IMR-90 (cell line): ENCODE measurements at regions not wholly inside any gene's neighbourhood (a gene's known extent, or its start where the extent isn't known, plus 50 kb on each side); places are given as distances from the start of the nearest gene placed in this dataset.

Source experiments
- ATAC-seq: fragments of 200-7000 bp; cut with Tn5 transposase; 2 replicates; pipeline ENCODE4 v1.9.1; 2020; ENCODE audit warnings: low read depth, mild to moderate bottlenecking, moderate library complexity
- BruUV-seq: library from RNA; stranded (reverse); fragments of 400-500 nt; replicated peaks from 2 replicates; lab custom pipeline; 2021; lab: Mats Ljungman, UMichigan
- CTCF ChIA-PET: fragments of 300-600 bp; formaldehyde crosslinking; extraction: SDS; loops from one replicate; lab custom pipeline; 2021; ENCODE audit warnings: antibody characterized with exemption; lab: Yijun Ruan, JAX
- POLR2A ChIA-PET: fragments of 300-600 bp; sonication (Branson Sonifier 250); formaldehyde crosslinking; loops from one replicate; lab custom pipeline; 2022; ENCODE audit warnings: antibody characterized with exemption; ENCODE audit not compliant: unreplicated experiment; lab: Charles Lee
- DNase-seq: peaks from one replicate; pipeline ENCODE4 v3.0.0; 2013
- H2AFZ ChIP-seq: replicated peaks from 2 replicates; pipeline ENCODE3; 2013; ENCODE audit warnings: low read length, mild to moderate bottlenecking; ENCODE audit not compliant: poor library complexity
- H2AK5ac ChIP-seq: 2 replicates; pipeline ENCODE4 v1.6.1; 2013; ENCODE audit warnings: low read depth, low read length, inconsistent platforms
- H2AK9ac ChIP-seq: replicated peaks from 2 replicates; pipeline ENCODE3; 2013; ENCODE audit warnings: mild to moderate bottlenecking, low read depth, low read length, moderate library complexity; ENCODE audit not compliant: poor library complexity
- H2BK120ac ChIP-seq: 2 replicates; pipeline ENCODE4 v1.6.1; 2013; ENCODE audit warnings: low read depth, low read length, inconsistent platforms
- H2BK15ac ChIP-seq: 3 replicates; pipeline ENCODE4 v1.6.1; 2013; ENCODE audit warnings: low read depth, low read length, inconsistent platforms
- H2BK20ac ChIP-seq: 2 replicates; pipeline ENCODE4 v1.6.1; 2013; ENCODE audit warnings: low read depth, mild to moderate bottlenecking, inconsistent platforms, low read length, moderate library complexity
- H2BK5ac ChIP-seq: 2 replicates; pipeline ENCODE4 v1.6.1; 2013; ENCODE audit warnings: mild to moderate bottlenecking, low read depth, low read length, inconsistent platforms; ENCODE audit not compliant: poor library complexity, severe bottlenecking
- H3K14ac ChIP-seq: replicated peaks from 2 replicates; pipeline ENCODE4 v1.6.1; 2013; ENCODE audit warnings: low read depth, low read length, inconsistent platforms
- H3K18ac ChIP-seq: 2 replicates; pipeline ENCODE4 v1.6.1; 2013; ENCODE audit warnings: low read depth, low read length, control low read depth
- H3K23ac ChIP-seq: 2 replicates; pipeline ENCODE4 v1.6.1; 2013; ENCODE audit warnings: low read depth, low read length, inconsistent platforms
- H3K27ac ChIP-seq: 2 replicates; pipeline ENCODE4 v1.5.1; 2013; ENCODE audit warnings: mild to moderate bottlenecking, control low read depth, low read length; ENCODE audit not compliant: insufficient read depth
- H3K27me3 ChIP-seq: 2 replicates; pipeline ENCODE4 v1.6.1; 2013; ENCODE audit warnings: low read length; ENCODE audit not compliant: control insufficient read depth, insufficient read depth
- H3K36me3 ChIP-seq: 2 replicates; pipeline ENCODE4 v1.6.1; 2013; ENCODE audit warnings: low read length, mixed read lengths; ENCODE audit not compliant: control insufficient read depth, insufficient read depth
- H3K4ac ChIP-seq: 2 replicates; pipeline ENCODE4 v1.6.1; 2013; ENCODE audit warnings: low read depth, low read length, inconsistent platforms
- H3K4me1 ChIP-seq: 2 replicates; pipeline ENCODE4 v1.6.1; 2013; ENCODE audit warnings: low read length, mixed read lengths; ENCODE audit not compliant: control insufficient read depth, insufficient read depth
- H3K4me2 ChIP-seq: 2 replicates; pipeline ENCODE4 v1.6.1; 2013; ENCODE audit warnings: low read depth, mild to moderate bottlenecking, control low read depth, low read length, moderate library complexity
- H3K4me3 ChIP-seq: 2 replicates; pipeline ENCODE4 v1.5.1; 2013; ENCODE audit warnings: low read depth, mild to moderate bottlenecking, control low read depth, low read length, moderate library complexity; ENCODE audit not compliant: insufficient read depth
- H3K56ac ChIP-seq: 2 replicates; pipeline ENCODE4 v1.6.1; 2013; ENCODE audit warnings: low read length, inconsistent platforms; ENCODE audit not compliant: insufficient read depth; ENCODE audit errors: extremely low read depth
- H3K79me1 ChIP-seq, 2 experiments: 2 replicates each; pipeline ENCODE4 v1.6.1; 2013; ENCODE audit warnings: low read length in 2 of 2, inconsistent platforms in 1 of 2, low read depth in 1 of 2
- H3K9ac ChIP-seq: 2 replicates; pipeline ENCODE4 v1.6.1; 2013; ENCODE audit warnings: low read depth, low read length, control low read depth
- H3K9me1 ChIP-seq: 2 replicates; pipeline ENCODE4 v1.6.1; 2013; ENCODE audit warnings: low read length, inconsistent platforms; ENCODE audit not compliant: insufficient read depth
- H3K9me3 ChIP-seq: 2 replicates; pipeline ENCODE4 v1.6.1; 2013; ENCODE audit warnings: low read length; ENCODE audit not compliant: control insufficient read depth, insufficient read depth
- H4K20me1 ChIP-seq: 2 replicates; pipeline ENCODE4 v1.6.1; 2013; ENCODE audit warnings: low read length, inconsistent platforms; ENCODE audit not compliant: insufficient read depth
- H4K5ac ChIP-seq: 2 replicates; pipeline ENCODE4 v1.6.1; 2013; ENCODE audit warnings: mild to moderate bottlenecking, low read depth, low read length, control low read depth
- H4K8ac ChIP-seq, 2 experiments: 2 replicates each; pipeline ENCODE4 v1.6.1; 2013; ENCODE audit warnings: low read depth in 2 of 2, low read length in 2 of 2, control low read depth in 1 of 2, inconsistent platforms in 1 of 2
- H4K91ac ChIP-seq: 2 replicates; pipeline ENCODE4 v1.6.1; 2013; ENCODE audit warnings: low read depth, low read length, inconsistent platforms; ENCODE audit not compliant: insufficient read depth
- CTCF ChIP-seq: conservative IDR thresholded peaks from 2 replicates; pipeline ENCODE4 v1.5.1; 2012; ENCODE audit warnings: mild to moderate bottlenecking, low read depth, low read length, improper control_type of control experiment
- RFX5 ChIP-seq: IDR thresholded peaks from 2 replicates; pipeline ENCODE4 v1.8.0; 2012; ENCODE audit warnings: low read depth, mild to moderate bottlenecking, low read length, moderate library complexity
- SMC3 ChIP-seq: fragments of 150-350 bp; IDR thresholded peaks from 2 replicates; pipeline ENCODE4 v1.6.1; 2016; ENCODE audit warnings: low read depth, mild to moderate bottlenecking, antibody characterized with exemption, low read length, moderate library complexity
- WGBS, 2 experiments: methylation state at CpG; one replicate each; pipeline versions ENCODE4 v1.1.5 to v1.1.7; 2013; ENCODE audit warnings: missing lambda C conversion rate in 2 of 2; ENCODE audit not compliant: insufficient read length in 1 of 2; ENCODE audit errors: extremely low coverage in 2 of 2; 5-methylcytosine and 5-hydroxymethylcytosine counted together
- dilution Hi-C: fragments of 300-500 bp; cut with HindIII; formaldehyde crosslinking; loops from one replicate; pipeline ENCODE4 v1.14.3; 2018; ENCODE audit warnings: low sequenced_read_pairs; ENCODE audit not compliant: unreplicated experiment
- in situ Hi-C: fragments of 300-500 bp; cut with MboI; formaldehyde crosslinking; loops from 3 replicates; pipeline ENCODE4 v1.14.3; 2019; ENCODE audit warnings: low sequenced_read_pairs, inconsistent platforms, mixed read lengths
- intact Hi-C: fragments of 100-400 bp; cut with micrococcal nuclease; formaldehyde crosslinking; loops from 2 replicates; pipeline ENCODE4 v1.10.0; 2022

DNA sequence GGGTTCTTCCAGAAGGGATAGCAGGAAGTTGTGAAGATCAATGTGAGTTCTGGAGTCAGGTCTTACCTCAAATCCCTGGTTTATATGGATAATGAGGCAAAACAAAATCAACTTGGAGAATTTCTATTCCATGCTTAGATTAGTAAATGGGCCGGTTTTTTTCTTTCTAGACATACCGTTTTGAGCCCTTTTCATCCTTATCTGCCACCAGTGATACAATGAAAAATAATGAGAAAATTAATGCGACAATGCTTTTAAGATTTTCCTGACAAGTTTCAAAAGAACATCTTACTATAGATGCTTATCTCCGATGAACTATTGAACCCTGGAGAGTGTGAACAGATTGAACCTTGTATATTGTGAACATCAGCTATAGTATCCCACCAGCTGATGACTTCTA, 262.7 kb downstream of the BTG1 start:
- DNase-seq (no peak), ATAC-seq (no peak)
- Histone ChIP-seq H3K27me3 (no peaks in the 10 kb centered on the region), H3K14ac (no peak overlapping the region), H3K18ac (no peak overlapping the region), H3K9me3 (no peaks in the 10 kb centered on the region), H3K4me2 (no peak overlapping the region), H3K56ac (no peak overlapping the region), H3K4me1 (no peaks in the 10 kb centered on the region), H3K23ac (no peak overlapping the region), H3K4ac (no peak overlapping the region), H2BK15ac (no peak overlapping the region), H2AFZ (no peak overlapping the region), H3K9ac (no peak overlapping the region), H3K79me1 (no peaks in the 10 kb centered on the region), H3K27ac (no peak overlapping the region), H3K36me3 (no peaks in the 10 kb centered on the region), H2BK120ac (no peak overlapping the region), H4K5ac (no peak overlapping the region), H4K91ac (no peak overlapping the region), H4K8ac (no peak overlapping the region), H2AK5ac (no peak overlapping the region), H2BK20ac (no peak overlapping the region), H2BK5ac (no peak overlapping the region), H3K9me1 (no peaks in the 10 kb centered on the region), H2AK9ac (no peak overlapping the region), H3K4me3 (no peak overlapping the region), H4K20me1 (no peaks in the 10 kb centered on the region)
- WGBS, 2 experiments = no CpG with 5 or more reads among the region's 4 CpGs
- in situ Hi-C loops (no loop called here), intact Hi-C loops (loop anchor here (5.0 to 10.0 kb wide), 2 partner anchors 259 to 1962 kb away; no protein-coding TSS in a partner anchor), dilution Hi-C loops (no loop called here)
- ChIA-PET CTCF (interaction anchor here (0.6 kb wide), 1 partner anchor 23 kb away, joined by 3 read pairs; no protein-coding TSS in a partner anchor), POLR2A (no interaction called here)
- TF ChIP-seq RFX5 (no peak), SMC3 (no peak), CTCF (no peak)
- no TSS peak for BruUV-seq
